Posterior vena cava (tissue), 2 donors: ENCODE measurements at regions not wholly inside any gene's neighbourhood (a gene's known extent, or its start where the extent isn't known, plus 50 kb on each side); places are given as distances from the start of the nearest gene placed in this dataset.

Experiments used
- DNase-seq: peaks from one replicate; pipeline ENCODE4 v3.0.0-alpha.2; 2020; ENCODE audit warnings: low spot score
- intact Hi-C, 2 donors: fragments of 100-400 bp; cut with DNase I; formaldehyde crosslinking; loops; one replicate each; pipeline versions ENCODE4 v1.14.1 to v1.14.2; 2022 to 2023
- donor health status: DM: yes; HTN: yes; CAD: no.
- donor health status: DM: yes; HTN: yes; CAD: no.

DNA sequence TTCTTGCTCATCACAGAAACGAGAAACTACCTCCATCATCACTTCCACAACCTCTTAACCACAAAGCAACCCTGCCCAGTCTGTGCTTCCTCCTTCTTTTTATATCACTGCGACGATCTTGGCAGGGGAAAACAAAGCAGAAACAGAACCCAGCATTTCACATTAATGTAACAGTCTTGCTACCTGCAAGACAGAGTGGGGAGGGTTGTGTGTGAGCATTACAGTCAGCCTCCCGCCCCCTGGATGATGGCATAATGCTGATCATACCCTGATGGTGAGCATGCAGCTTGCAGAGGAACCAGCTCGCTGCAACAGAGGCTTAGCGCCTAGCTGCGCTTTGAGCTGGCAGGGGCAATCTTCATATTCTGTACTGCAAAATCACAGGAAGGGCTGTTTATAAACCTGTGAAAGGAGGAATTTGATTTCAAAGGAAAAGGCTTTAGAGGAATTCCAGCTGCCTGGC, 376.1 kb downstream of the IRS1 start:
- intact Hi-C loops: no loop called here
- peak; percentile 59 for DNase-seq

DNA sequence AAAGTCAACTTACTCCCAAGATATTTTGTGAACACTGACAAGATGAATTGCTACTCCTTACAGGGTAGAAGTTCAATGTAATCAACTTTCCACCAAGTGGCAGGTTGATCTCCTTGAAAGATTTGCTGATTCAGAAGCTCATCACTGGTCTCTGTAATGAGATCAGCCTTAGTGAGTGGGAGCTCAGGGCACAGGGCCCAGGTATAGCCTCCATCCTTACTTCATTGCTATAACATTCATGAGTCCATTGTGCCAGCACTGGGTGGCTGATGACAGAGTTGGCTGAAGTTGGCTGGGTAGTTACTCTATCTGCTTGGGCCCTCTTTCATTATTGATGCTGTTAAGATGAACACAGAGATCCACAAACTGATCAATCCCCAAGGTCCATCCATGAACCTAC, 379.0 kb downstream of the IRS1 start:
- DNase-seq: no peak
- intact Hi-C loops: no loop called here

DNA sequence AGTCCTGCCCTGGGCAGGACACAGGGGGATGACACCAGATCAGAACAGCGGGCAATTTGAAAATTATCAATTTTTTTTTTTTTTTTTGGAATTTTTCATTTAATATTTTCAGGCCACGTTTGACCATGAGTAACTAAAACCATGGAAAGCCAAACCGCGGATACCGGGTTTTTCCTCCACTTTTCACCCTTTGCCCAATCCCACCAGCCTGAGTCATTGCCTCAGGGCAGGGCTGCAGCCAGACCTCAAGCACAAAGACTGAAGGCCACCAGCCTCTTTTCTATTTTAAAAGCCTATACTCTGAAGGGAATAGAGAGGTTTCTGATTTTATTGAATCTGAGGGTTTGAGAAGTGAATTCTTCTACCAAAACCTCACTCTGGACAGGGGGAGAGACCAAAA, 381.1 kb downstream of the IRS1 start:
- intact Hi-C loops: no loop called here
- no peak for DNase-seq

DNA sequence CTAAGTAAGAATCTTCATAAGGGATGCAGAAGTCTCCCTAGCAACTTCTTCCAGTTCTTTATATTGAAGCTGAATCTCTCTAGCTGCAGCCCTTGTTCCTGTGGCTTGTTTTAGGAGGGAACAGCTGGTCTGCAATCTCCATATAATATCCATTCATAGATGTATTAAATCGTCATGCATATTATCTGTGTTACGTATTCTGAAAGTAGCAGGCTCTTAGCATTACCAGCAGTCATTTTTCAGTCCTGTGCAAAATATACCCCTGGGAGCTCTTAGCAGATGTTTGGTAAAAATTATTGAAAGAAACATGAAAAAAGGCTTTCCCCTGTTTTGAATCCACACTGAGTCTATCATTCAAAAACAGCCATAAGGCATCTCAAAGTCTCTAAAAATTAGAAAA, 385.3 kb downstream of the IRS1 start:
- intact Hi-C loops: no loop called here
- DNase-seq: no peak

DNA sequence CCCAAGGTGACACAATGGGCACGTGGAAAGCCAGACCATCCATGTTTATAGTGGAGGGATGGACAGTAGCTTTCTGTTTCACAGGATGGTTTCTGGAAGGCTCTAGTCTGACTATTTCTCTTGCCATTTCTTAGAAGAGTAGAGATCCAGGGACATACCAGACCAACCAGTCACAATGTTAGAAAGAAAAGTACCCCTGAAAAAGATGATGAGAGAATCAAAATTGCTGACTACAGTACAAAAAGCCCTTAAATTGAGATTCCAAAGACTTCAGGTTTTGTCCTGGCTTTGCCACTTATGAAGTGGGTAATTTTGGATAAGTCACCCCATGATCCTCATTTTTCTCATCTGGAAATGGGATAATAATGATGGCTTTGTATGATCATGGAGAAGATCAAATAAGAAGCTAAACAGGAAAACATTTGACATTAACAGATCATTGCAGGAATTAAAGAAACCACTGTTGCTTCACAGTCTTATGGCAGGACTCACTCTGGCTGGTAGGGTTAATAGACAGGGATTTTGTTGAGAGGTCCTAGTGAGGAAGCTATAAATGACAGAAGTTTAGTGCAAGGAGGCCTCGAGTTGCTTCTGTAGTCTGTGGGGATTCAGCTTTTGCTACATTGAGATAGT, 386.0 kb downstream of the IRS1 start:
- intact Hi-C loops: no loop called here
- DNase-seq: no peak

DNA sequence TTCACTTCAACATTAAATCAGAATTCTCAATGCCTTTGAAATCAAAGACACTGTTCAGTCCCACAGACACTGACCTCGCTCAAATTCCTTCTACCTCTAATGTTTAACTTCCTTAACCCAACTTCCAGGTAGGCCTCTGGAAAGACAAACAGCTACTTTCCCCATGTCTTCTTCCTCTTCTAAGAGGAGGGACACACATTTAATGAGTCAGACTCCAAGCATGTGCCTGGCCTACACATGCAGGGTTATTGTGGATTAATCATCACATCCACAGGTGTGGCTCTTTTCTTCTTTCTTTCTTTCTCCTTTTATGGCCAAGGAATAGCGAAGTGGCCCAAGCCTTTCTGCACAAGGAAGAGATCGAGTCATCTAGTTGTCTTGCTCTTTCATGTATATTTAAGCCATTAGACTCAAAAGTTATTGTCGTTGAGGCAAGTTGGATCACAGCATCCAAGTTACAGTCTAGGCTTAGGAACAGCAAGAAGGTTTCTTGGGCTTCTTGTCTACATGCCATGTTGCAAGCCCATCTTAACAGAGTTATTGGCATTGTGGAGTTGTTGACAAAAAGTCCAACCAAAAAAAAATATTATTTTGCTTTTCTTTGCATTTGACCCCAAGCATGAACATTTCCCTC, 387.8 kb downstream of the IRS1 start:
- no peak for DNase-seq
- intact Hi-C loops: no loop called here

DNA sequence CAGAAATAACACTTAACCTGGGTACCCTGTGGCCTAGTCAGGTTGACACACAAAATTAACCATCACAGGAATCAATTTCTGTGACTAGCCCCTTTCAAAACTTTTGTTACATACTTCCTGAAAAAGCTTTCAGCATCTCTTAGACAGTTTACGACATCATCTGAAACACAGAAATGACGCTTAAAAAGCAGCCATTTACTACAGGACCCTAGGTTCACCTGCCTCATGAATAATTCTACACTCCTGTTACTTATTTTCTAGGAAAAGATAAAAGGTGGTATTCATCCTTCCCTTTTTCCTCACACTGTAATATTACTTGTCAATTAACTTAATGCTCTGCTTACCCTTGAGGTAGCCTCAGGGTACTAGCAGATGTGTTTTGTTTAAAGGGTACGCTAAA, 388.4 kb downstream of the IRS1 start:
- intact Hi-C loops: no loop called here
- no peak for DNase-seq

DNA sequence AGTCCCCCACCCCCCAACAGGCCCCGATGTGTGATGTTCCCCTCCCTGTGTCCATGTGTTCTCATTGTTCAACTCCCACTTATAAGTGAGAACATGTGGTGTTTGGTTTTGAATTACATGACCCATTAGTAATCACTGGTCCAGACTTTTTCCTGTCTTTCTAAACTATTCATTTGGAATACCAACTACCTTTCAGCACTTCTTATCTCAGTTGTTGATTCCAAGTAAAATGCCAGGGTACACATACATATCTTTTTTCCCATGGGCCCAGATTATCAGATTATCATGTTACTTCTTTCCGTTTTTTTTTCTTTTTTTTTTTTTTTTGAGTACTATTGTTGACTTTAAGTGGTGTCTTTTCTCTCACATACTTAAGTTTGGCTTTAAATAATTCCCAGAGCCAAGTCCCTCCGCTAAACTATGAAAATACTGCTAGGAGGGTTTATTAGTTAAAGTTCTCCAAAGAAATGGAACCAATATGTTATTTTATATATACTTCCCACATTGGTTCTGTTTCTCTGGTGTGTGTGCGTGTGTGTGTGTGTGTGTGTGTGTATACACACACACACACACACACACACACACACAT, 389.3 kb downstream of the IRS1 start:
- DNase-seq: no peak
- intact Hi-C loops: no loop called here

DNA sequence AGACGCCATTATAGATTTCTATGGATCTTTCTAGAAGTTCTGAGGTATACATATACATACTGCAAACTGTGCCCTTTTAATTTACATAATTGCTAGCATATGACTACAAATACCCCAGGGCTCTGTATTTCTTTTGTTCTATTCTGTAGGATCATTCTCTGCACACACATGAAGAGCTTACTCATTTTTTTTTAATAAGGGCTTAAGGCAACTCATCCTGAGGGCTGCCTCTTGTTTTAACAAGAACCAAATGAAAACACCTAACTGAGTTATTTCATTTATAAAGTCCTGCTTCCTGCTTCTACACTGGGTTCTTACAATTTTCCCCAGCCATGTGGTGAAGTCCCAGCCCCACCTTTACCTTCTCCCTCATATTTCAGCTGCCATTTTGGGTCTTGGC, 390.5 kb downstream of the IRS1 start:
- intact Hi-C loops: no loop called here
- DNase-seq: no peak

DNA sequence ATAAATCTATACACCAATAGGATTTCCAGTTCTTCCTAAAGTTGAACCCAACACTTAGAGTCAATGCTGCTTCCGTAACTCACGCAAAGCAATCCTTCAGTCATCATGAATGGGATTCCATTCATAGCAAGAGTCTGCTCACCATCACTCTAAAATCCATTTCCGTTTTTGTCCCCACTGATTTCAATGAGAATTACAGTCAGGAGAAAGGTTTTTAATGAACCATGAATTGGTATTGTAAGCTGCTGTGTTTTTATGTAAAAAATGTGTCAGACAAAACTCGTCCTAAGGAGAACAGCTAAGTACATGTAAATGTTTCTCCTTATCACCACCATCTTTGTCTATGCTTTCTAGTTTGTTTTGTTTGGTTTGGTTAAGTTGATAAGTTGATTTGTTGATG, 391.5 kb downstream of the IRS1 start:
- no peak for DNase-seq
- intact Hi-C loops: no loop called here

DNA sequence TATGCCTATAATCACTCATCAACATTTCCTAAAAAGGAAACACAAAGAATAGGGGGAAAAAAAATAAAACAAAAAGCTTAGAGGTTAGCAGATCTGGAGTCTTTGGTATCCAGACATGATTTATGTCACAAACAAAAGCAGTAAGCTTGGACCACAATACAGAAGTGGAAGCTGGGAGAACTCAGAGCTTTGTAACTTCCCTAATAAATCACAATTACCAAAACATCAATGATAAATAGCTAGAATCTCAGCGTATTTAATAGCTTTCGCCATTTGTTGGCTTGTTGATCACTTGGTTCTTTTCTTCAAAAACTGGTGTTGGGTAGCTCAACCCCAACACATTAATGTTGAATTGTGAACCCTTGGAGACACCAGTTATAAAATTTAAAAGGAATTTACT, 392.5 kb downstream of the IRS1 start:
- no peak for DNase-seq
- intact Hi-C loops: no loop called here

DNA sequence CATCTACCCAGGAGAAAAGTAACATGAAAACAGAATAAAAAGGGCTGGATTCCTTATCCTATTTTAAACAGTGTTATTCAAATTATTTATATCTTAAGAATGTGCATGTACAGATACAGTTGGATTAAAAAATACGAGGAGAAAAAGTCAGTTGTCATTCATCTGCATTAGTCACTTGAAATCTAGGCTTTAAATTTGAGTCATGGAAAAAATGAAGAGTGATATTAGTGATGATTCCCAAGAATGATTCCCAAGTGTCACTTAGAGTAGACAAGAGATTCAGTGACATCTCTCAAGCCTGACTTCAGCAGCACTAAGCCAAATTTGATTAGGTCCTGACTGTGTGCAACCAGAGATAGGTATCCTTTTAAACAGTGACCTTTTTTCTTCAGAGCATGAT, 394.2 kb downstream of the IRS1 start:
- intact Hi-C loops: no loop called here

DNA sequence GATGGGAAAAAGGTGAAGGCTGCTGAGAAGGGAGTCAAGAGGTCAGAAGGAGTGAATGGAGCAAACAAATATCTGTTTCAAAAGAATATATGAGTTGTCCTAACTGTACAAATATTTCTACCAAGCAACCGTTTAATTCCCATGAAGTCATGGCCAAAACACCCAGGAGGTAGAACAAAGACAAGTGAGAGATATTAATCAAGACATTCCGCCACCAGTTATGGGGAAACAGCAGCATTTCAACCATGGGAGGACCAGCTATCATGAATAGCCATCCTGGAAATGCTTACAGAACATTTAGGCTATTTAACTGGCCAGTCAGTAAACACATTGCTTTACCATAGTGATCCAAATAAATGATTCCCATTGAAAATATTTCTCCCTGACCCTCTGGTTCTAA, 396.3 kb downstream of the IRS1 start:
- intact Hi-C loops: no loop called here
- DNase-seq: no peak

More for the DNA sequence above, 394.2 kb downstream of the IRS1 start:
- no peak for DNase-seq

DNA sequence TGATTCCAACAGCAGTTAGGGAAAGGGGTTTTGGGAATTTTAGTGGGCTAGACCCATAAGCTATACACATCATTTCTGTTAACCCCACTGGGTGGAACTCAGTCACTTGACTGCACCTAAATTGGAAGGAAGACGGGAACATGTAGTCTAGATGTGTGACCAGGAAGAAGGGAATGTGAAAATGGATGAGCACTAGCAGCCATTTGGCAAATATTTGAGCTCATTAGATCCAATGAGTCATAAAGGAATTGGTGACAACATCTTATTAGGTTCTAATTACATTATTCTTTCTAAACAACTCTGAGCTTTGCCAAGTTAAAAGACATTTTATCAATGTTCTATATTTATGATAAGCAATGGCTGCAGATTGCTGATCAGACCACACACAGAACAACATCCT, 400.6 kb downstream of the IRS1 start:
- intact Hi-C loops: loop anchor here in 1 of 2 donors (5.0 kb wide), 1 partner anchor 532 kb away; no protein-coding TSS in a partner anchor

DNA sequence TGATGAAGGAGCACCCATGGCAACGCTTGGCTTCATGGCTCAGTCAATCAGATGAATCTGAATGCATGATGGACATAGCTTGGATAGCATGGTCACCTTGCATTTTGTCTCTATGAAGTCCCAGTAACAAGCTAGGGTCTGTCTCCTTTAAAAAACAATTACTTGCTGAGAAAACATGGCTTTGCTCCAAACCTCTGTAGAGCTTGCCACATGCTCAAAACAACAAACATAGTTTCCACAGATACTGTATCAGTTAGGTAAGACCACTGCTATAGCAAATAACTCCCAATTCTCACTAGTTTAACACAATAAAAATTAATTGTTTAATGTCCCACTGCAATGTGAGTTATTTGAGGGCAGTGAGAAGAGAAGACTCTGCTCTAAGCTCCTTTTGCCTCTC, 401.0 kb downstream of the IRS1 start:
- intact Hi-C loops: loop anchor here in 1 of 2 donors (5.0 kb wide), 1 partner anchor 531 kb away; no protein-coding TSS in a partner anchor

More for the DNA sequence above, 400.6 kb downstream of the IRS1 start:
- DNase-seq: no peak

DNA sequence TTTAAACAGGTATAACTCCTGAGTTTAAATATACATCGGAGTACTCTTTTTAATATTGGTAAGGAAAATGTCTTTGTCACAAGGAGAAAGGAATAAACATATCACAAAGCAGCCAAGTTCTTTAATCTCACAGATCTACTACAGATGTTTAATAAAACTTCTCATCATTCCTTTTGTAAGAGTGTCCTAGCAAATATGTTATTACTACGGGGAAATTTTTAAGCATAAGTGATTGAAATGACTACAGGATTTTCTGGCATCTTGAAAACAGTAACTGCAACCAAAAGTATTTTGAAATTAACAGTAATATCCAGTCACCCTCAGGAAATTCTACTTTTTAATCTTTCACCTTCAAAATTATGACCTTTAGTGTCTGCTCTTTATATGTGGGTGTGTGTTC, 403.1 kb downstream of the IRS1 start:
- intact Hi-C loops: loop anchor here in 1 of 2 donors (5.0 kb wide), 1 partner anchor 529 kb away; no protein-coding TSS in a partner anchor
- no peak for DNase-seq

More for the DNA sequence above, 401.0 kb downstream of the IRS1 start:
- no peak for DNase-seq

DNA sequence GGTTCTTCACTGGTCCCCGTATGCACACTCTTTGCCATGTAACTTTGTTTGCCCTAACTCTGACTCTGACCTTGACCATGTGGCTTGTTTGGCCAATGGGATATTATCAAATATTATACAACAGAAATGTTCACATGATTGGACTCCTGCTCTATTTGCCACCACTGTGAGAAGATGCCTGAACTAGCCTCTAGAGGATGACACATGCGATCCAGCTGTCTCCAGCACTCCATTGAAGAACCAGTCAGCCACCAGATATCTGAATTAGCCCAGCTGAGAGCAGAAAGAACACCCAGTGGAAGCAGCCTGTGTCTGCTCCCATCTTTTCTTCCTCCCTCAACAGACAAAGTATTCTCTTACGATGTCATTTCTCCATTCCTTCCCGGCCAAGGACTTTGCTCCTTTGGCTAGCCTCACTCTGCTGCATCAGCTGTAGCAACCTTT, 412.1 kb downstream of the IRS1 start:
- intact Hi-C loops: no loop called here
- no peak for DNase-seq

DNA sequence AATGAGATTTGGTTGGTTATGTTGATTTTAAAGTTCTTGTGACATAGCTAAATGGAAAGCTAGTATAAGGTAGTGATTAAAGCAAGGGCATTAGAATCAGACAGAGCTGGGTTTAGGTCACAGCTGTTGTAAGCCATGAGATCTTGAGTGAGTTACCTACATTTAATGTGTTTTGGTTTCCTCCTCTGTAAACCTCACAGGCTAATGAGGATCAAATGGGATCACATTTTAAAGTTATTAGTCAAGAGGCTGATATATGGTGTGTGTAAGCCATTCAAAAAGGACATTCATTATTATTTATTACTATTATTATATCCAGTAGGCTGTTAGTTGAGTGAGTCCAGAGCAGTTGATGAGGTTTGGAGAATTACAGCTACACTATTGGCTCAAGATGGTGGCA, 416.2 kb downstream of the IRS1 start:
- intact Hi-C loops: no loop called here
- no peak for DNase-seq

DNA sequence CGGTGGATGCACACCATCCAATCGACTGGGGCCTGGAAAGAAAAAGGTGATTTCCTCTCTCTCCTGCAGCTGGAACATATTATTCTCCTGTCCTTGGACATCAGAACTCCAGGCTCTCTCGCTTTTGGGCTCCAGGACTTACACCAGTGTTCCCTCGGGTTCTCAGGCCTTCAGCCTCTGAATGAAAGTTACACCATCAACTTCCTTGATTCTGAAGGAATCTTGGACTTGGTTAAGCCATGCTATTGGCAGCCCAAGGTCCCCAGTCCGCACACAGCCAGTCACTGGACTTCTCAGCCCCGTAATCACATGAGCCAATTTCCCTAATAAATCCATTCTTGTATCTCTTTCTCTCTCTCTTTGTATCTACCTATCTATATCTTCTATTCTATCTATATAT, 418.9 kb downstream of the IRS1 start:
- no peak for DNase-seq
- intact Hi-C loops: no loop called here

DNA sequence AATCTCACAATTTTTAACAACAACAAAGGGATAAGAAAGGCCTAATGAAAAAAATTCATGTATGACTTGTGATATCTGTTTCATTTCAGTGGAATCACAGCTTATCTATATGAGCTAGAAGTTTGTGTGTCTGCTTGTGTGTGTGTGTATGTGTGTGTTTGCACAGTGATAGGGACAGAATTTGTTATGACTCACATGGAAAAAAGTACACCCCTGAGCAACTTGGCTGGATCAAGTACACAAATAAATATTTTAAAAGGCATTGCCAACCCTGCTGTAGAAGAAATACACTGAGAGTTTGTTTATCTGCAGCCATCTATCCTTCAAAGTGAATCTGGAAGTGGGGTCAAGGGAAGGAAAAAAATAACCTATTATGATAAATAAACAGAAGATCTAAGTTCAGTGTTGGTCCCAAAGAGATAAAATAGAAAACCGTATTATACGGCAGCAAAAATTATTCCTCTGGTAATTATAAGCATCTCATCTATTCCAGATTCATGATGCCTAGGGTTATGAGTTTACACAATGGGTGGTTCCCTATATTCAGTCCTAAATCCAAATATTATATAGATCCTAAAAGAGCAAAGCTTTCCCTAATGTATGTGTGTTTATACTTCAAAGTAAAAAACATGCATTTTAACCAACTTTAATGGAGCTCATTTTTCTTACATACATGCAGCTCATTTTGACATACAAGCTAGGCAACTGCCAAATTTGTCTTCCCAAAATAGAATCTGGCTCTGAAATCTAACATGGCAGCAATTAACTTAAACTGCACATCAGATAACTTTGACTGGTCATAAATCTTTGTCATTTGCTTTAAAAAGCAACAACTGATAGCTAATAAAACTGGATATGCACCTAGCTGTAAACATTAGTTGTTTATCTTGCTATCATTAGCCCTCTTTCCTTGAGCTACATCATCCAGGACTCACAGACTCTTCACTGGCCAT, 420.6 kb downstream of the IRS1 start:
- intact Hi-C loops: no loop called here

More for the DNA sequence above, 420.6 kb downstream of the IRS1 start:
- no peak for DNase-seq
